ENCODE measurements at regions not wholly inside any gene's neighbourhood (a gene's known extent, or its start where the extent isn't known, plus 50 kb on each side); places are given as distances from the start of the nearest gene placed in this dataset.

DNA sequence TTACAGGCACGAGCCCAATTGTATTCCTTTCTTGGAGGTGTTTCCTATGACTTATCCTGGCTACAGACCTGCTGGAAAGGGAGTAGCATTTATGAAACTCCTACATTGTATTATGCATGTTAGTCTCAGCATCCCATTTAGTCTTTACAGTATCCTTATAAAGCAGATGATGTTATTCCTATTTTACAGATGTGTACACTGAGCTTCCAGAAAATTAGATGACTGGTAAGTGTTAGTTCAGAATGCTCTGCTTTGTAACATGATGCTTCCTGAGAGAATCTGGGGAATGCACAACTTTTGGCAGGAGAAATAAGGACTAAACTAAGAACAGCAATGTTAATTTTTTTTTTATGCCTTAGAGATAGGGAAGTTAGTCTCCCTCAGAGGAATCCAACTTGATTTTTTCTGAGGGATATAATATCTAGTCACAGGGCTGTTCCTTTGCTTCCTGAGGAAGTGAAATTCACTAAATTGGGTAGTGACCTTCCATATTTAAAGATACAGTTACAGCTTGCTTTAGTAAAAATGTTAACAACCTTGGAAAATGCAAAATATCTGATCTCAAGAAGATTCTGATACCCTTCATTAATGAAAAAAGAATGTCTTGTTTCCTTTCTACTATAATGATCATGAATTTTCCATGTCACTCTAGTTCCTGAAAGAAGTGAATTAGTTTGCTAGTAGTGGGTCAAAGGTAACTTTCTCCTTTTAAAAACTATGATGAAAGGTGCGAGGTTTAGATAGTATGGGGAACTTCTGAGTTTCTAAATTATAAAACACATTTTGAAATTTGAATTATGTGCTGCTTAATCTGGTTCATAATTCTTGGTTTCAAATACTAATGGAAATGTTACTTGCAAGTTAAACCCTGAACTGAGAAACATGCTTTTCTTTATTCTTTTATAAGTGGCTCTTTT, 194.0 kb upstream of the PRPS1L1 start:
- in situ Hi-C loops (cut with HindIII; ENCODE audit: low pct_unique_long_range_greater_than_20kb, low sequenced_read_pairs): no loop called here
- no peak for DNase-seq (ENCODE audit: low read depth, low spot score)

DNA sequence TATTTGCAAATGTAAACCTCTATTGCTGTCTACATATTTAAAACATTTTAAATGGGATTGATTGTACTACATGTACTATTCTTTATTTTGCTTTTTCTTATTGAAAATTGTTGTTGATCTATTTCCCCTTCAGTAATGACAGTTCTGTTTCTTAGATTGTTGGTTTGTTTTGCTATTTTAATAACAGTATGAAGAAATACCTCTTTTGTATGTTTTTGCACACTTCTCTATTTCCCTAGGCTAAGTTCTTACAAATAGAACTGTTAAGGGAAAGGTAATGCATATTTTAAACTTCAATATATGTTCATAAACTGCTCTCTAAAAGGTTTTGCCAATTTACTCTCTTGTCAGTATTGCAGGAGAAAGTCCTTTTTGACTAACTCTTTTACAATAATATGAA, 195.0 kb upstream of the PRPS1L1 start:
- in situ Hi-C loops (cut with HindIII; ENCODE audit: low pct_unique_long_range_greater_than_20kb, low sequenced_read_pairs): no loop called here
- no peak for DNase-seq (ENCODE audit: low read depth, low spot score)

DNA sequence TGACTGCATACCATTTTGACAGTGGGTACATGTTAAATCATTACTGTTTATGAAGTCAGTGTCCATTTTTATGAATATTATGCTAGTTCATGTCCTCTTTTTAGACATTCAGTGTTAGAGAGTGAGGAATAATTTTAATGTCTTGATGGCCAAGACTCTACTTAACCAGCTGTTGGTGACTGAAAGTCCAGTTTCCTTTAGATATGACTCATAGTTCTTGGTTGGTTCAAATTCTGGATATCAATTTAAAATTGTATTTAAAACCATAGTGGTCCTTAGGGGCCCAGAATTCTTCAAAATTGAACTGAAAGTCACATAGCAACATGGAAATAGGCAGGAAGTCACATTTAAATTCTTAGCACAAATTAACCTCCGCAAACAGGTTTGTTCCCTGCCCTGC, 196.5 kb upstream of the PRPS1L1 start:
- DNase-seq (ENCODE audit: low read depth, low spot score): no peak
- in situ Hi-C loops (cut with HindIII; ENCODE audit: low pct_unique_long_range_greater_than_20kb, low sequenced_read_pairs): no loop called here

DNA sequence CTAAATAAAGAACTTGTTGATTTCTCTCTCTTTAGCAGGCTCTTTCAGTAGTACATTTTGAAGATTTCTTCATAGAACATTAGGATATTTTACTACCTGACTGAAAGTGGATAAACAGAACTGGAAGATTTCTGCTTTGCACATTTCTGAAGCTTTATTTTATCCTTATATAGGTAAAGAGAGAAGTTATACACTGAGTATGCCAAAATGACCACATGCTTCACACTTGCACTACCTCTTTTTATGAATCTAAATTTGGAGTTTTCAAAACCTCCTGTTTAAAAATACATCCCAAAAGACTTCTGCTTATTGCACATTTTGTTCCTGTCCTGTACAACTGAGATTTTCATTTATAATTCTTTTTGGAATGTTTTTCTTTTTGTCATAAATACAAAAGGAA, 197.4 kb upstream of the PRPS1L1 start:
- in situ Hi-C loops (cut with HindIII; ENCODE audit: low pct_unique_long_range_greater_than_20kb, low sequenced_read_pairs): no loop called here

DNA sequence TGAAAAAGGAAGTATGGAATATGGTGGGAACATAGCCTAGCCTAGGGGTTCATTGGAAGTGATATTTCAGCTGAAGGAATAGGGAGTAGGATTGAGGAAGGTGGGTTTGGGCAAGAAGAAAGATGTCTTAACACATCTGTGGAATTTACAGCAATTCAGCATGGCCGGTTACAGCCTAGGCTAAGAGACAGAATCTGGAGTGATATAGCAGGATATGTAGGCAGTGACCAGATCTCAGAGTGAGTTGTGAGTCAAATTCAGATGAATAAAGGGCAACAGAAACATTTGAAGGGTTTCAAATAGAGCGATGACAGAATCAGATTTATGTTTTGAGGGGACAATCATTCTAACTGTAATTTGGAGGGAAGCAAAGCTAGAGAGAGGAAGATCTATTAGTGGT, 199.0 kb upstream of the PRPS1L1 start:
- DNase-seq (ENCODE audit: low read depth, low spot score): no peak
- in situ Hi-C loops (cut with HindIII; ENCODE audit: low pct_unique_long_range_greater_than_20kb, low sequenced_read_pairs): no loop called here

More for the DNA sequence above, 197.4 kb upstream of the PRPS1L1 start:
- DNase-seq (ENCODE audit: low read depth, low spot score): no peak

DNA sequence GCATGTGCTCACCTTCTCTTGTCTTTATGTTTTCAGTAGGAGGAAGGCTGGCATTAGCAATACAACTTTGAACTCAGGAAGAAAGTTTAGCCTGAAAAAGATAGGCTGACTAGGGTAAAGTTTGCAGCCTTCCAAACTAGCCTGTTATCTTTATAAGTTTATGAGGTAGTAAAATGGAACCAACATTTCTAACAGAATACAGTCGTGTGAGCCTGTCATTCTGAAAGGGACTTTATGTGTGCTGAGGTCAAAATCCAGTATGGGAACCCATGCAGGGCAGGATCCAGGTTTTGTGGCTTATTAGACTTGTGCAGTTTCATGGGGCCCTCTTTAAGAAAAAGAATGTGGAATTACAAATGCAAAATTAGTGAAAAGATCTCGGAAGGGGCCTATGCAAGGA, 201.0 kb upstream of the PRPS1L1 start:
- DNase-seq (ENCODE audit: low read depth, low spot score): no peak
- in situ Hi-C loops (cut with HindIII; ENCODE audit: low pct_unique_long_range_greater_than_20kb, low sequenced_read_pairs): no loop called here

DNA sequence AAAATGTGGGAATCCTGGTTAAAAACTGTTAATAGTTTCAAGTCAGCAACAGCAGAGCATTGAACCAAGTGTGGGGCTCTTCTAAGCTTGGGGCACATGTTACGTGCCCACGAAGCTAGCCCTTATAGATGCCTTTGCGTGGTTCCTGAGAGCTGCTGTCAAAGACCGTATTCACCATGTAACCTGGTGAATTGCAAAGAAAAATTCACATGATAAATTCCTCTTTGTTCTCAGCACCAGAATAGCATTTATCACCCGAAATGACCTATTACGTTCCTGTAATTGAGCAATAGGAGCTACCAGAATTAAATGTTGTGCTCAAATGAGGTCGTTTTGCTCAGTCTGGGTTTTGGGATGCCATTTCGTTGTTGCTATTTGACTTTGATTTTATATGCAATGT, 202.6 kb upstream of the PRPS1L1 start:
- in situ Hi-C loops (cut with HindIII; ENCODE audit: low pct_unique_long_range_greater_than_20kb, low sequenced_read_pairs): loop anchor here (10.0 kb wide), 1 partner anchor 55 kb away; no protein-coding TSS in a partner anchor
- DNase-seq (ENCODE audit: low read depth, low spot score): peak; percentile 93

GRCh38 chr7:18231854-18232253, 204.2 kb upstream of the PRPS1L1 start:
- in situ Hi-C loops (cut with HindIII; ENCODE audit: low pct_unique_long_range_greater_than_20kb, low sequenced_read_pairs): loop anchor here (10.0 kb wide), 1 partner anchor 53 kb away; no protein-coding TSS in a partner anchor
- no peak for DNase-seq (ENCODE audit: low read depth, low spot score)

DNA sequence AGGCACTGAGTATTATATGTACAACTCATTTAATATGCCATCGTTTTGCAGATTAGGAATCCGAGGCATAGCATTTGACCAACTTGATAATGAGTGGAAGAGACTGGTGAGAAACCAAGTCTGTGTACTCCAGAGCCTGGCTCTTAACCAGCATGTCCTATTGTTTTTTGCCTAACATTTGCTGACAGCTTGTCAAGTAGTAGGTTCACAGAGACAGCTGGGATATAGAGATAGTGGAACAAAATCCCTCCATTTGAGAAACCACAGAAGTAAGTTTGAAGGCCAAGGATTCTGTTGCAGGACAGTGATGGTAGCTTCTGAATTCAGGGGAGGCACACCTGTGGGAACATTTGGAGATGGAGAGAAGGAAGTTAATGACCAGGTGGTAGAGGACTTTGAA, 206.9 kb upstream of the PRPS1L1 start:
- no peak for DNase-seq (ENCODE audit: low read depth, low spot score)
- in situ Hi-C loops (cut with HindIII; ENCODE audit: low pct_unique_long_range_greater_than_20kb, low sequenced_read_pairs): loop anchor here (10.0 kb wide), 1 partner anchor 50 kb away; no protein-coding TSS in a partner anchor

GRCh38 chr7:18235819-18236218, 208.2 kb upstream of the PRPS1L1 start:
- in situ Hi-C loops (cut with HindIII; ENCODE audit: low pct_unique_long_range_greater_than_20kb, low sequenced_read_pairs): loop anchor here (10.0 kb wide), 1 partner anchor 49 kb away; no protein-coding TSS in a partner anchor
- DNase-seq (ENCODE audit: low read depth, low spot score): no peak

DNA sequence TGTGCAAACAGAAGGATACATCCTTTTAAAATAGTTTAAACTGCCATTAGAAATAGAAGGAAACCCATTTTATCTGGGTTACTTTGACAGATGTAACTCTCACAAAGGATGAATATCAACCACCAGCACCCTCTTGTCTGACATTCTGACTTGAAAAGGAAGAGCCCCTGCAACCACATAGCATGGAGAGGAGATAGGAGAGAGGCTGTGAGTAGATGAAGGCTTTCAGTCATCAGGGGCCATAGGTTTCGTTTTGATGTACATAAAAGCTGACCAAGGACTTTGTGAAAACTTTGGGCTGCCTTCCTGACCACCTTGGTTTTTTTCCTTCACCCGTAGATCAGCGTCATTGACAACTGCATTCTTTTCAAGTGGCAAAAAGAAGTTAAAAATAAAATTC, 211.6 kb upstream of the PRPS1L1 start:
- no peak for DNase-seq (ENCODE audit: low read depth, low spot score)

DNA sequence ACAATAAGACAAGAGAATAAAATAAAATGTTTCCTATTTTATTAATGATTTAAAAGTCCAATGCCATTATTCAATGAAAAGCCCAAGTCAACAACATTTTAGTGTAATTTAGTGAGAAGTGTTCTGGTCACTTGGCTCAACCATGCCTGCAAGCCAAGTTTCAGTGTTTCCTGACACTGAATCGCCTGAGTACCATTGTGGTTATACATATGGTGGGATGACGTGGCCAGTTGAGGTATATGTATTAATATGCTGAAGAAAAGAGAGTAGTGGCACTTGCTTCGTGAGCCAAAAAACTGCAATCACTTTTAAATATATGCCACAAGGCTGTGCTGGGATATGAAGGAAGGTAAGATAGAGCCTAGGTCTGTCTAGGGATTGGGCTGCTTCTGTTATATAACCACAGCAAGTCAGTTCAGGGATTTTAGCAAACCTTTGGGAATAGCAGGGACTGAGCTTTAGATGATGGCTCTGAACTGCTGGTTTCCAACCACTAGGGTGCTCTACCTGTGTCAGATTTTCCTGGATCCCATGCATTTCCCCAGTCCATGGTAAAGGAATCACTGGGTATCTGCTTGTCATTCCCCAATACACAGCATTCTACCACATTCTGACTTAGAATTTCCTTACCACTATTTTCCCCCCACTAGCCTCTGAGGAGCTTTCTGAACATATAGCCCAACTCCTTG, 214.0 kb upstream of the PRPS1L1 start:
- in situ Hi-C loops (cut with HindIII; ENCODE audit: low pct_unique_long_range_greater_than_20kb, low sequenced_read_pairs): no loop called here
- peak; percentile 39 for DNase-seq (ENCODE audit: low read depth, low spot score)

More for the DNA sequence above, 211.6 kb upstream of the PRPS1L1 start:
- in situ Hi-C loops (cut with HindIII; ENCODE audit: low pct_unique_long_range_greater_than_20kb, low sequenced_read_pairs): loop anchor here (10.0 kb wide), 1 partner anchor 46 kb away; no protein-coding TSS in a partner anchor

DNA sequence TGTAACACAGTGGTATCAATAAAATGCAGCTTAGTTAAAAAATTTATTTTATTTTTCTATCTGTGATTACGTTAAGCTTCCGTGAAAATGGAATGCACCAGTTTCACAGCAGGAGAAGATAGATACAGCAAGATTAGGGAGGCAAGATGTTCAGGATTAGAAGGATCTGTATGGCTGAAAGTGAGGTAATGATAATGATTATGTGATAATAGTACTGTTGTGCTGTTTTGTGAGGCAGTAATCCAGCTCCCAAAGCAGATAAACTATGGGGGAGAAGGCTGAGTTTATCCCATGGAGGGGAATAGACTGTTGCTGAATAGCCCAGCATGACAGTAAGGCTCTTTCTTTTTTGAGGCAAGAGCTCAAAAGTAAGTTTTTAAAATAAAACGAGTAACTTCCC, 216.1 kb upstream of the PRPS1L1 start:
- no peak for DNase-seq (ENCODE audit: low read depth, low spot score)
- in situ Hi-C loops (cut with HindIII; ENCODE audit: low pct_unique_long_range_greater_than_20kb, low sequenced_read_pairs): no loop called here

- no peak for DNase-seq (ENCODE audit: low read depth, low spot score)
- in situ Hi-C loops (cut with HindIII; ENCODE audit: low pct_unique_long_range_greater_than_20kb, low sequenced_read_pairs): no loop called here
These were observed 222.5 kb upstream of the PRPS1L1 start for GRCh38 chr7:18250133-18250532.

- DNase-seq (ENCODE audit: low read depth, low spot score): peak; percentile 54
- in situ Hi-C loops (cut with HindIII; ENCODE audit: low pct_unique_long_range_greater_than_20kb, low sequenced_read_pairs): no loop called here
These were observed 230.1 kb upstream of the PRPS1L1 start for GRCh38 chr7:18257711-18258110.

DNA sequence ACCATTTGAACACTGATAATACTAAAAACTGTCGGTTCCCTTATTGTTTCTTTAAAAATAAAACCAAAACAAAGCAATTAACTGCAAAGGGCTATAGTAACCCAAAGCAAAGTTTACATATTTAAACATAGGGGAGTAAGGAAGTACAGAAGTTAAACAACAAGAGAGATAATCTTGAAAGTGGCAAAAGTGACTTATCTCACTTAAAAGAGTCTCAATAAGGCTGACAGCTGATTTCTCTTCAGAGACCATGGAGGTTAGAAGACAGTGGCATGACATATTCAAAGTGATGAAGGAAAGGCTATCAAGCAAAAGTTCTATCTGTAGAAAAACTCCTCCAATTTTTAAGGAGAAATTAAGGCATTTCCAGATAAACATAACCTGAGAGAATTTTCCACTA, 233.5 kb upstream of the HDAC9 start:
- in situ Hi-C loops (cut with HindIII; ENCODE audit: low pct_unique_long_range_greater_than_20kb, low sequenced_read_pairs): no loop called here
- DNase-seq (ENCODE audit: low read depth, low spot score): no peak

- in situ Hi-C loops (cut with HindIII; ENCODE audit: low pct_unique_long_range_greater_than_20kb, low sequenced_read_pairs): no loop called here
These were observed 229.8 kb upstream of the HDAC9 start for GRCh38 chr7:18265611-18266281.

DNA sequence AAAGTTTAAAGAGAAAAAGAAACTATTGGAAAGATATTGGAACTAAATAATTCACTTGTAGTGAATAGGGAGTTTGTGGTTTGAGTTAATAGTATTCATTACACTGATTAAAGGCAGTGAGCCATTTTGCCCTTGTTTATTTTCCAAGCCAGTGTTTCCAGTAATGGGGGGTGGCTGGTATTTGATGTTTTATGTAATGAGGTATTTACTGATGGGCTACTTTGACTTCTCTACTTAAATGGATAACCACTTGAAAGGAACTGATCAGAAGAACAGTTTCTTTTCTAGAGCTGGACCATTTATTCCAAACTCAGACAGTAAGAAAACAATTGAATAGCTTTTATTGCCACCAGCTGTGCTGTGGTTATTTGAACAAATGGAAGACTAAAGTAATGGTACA, 227.0 kb upstream of the HDAC9 start:
- in situ Hi-C loops (cut with HindIII; ENCODE audit: low pct_unique_long_range_greater_than_20kb, low sequenced_read_pairs): no loop called here

More at GRCh38 chr7:18265611-18266281, 229.8 kb upstream of the HDAC9 start:
- DNase-seq (ENCODE audit: low read depth, low spot score): no peak

More for the DNA sequence above, 227.0 kb upstream of the HDAC9 start:
- no peak for DNase-seq (ENCODE audit: low read depth, low spot score)
